GM12865 (cell line): ENCODE measurements at regions not wholly inside any gene's neighbourhood (a gene's known extent, or its start where the extent isn't known, plus 50 kb on each side); places are given as distances from the start of the nearest gene placed in this dataset.
"Not testable (repeated sequence)": the region's sequence is repeated elsewhere in the genome, so short reads cannot be mapped to it uniquely, and the experiment has no call there.

Experiments used
- DNase-seq: peaks from one replicate; pipeline ENCODE4 v3.0.0; 2010; ENCODE audit warnings: low read depth
- H3K4me3 ChIP-seq: 2 replicates; pipeline ENCODE4 v1.5.1; 2011; ENCODE audit warnings: mild to moderate bottlenecking, low read depth, low read length, control low read depth
- CTCF ChIP-seq: IDR thresholded peaks from 2 replicates; pipeline ENCODE4 v1.5.1; 2011; ENCODE audit warnings: low read length, control low read depth, low read depth, inconsistent platforms; ENCODE audit not compliant: insufficient read depth; ENCODE audit errors: missing control alignments

GRCh38 chrX:66766318-66766717 lies 127.4 kb upstream of the EDA2R start:
- H3K4me3 ChIP-seq = no peak overlapping the region
- DNase-seq = no peak
- no peak for TF ChIP-seq CTCF

GRCh38 chrX:66760651-66761050 lies 121.8 kb upstream of the EDA2R start:
- no peak for DNase-seq
- no peak overlapping the region for H3K4me3 ChIP-seq
- no peak for TF ChIP-seq CTCF

- no peak for TF ChIP-seq CTCF
- DNase-seq = no peak
- H3K4me3 ChIP-seq = no peak overlapping the region
These were observed 117.8 kb upstream of the EDA2R start for GRCh38 chrX:66756717-66757116.

- DNase-seq = no peak
- H3K4me3 ChIP-seq = no peak overlapping the region
- no peak for TF ChIP-seq CTCF
These were observed 112.4 kb upstream of the EDA2R start for GRCh38 chrX:66751136-66751782.

- not testable (repeated sequence) for DNase-seq, H3K4me3 ChIP-seq
These were observed 105.6 kb upstream of the EDA2R start for GRCh38 chrX:66744519-66744918.

GRCh38 chrX:66731398-66731797 lies 92.5 kb upstream of the EDA2R start:
- peak; percentile 22 for TF ChIP-seq CTCF
- no peak overlapping the region for H3K4me3 ChIP-seq
- peak; percentile 40 for DNase-seq

- peak; percentile 34 for DNase-seq
- H3K4me3 ChIP-seq = no peak overlapping the region
- TF ChIP-seq CTCF = peak; percentile 55
These were observed 90.0 kb upstream of the EDA2R start for GRCh38 chrX:66728818-66729271.
